Lower lobe of right lung (tissue), 2 donors: ENCODE measurements at regions not wholly inside any gene's neighbourhood (a gene's known extent, or its start where the extent isn't known, plus 50 kb on each side); places are given as distances from the start of the nearest gene placed in this dataset.

Experiments
- ATAC-seq, 2 donors: fragments of 200-7000 bp; cut with Tn5 transposase; one replicate each; pipeline ENCODE4 v1.9.1; 2020 to 2022; ENCODE audit warnings: mild to moderate bottlenecking in 2 of 2, moderate library complexity in 2 of 2
- DNase-seq: peaks from one replicate; pipeline ENCODE4 v3.0.0-alpha.2; 2020
- H3K27ac ChIP-seq: fragments of 200-600 bp; one replicate; pipeline ENCODE4 v1.8.0; 2022
- H3K27me3 ChIP-seq: fragments of 200-600 bp; one replicate; pipeline ENCODE4 v1.8.0; 2022; ENCODE audit warnings: low read depth
- H3K36me3 ChIP-seq: fragments of 200-600 bp; one replicate; pipeline ENCODE4 v1.8.0; 2022; ENCODE audit warnings: mild to moderate bottlenecking
- H3K4me1 ChIP-seq: fragments of 200-600 bp; one replicate; pipeline ENCODE4 v1.8.0; 2022
- H3K4me3 ChIP-seq: fragments of 200-600 bp; one replicate; pipeline ENCODE4 v1.8.0; 2022; ENCODE audit warnings: mild to moderate bottlenecking
- H3K9me3 ChIP-seq: fragments of 200-600 bp; one replicate; pipeline ENCODE4 v1.8.0; 2022
- CTCF ChIP-seq: fragments of 200-600 bp; IDR thresholded peaks from one replicate; pipeline ENCODE4 v1.8.0; 2022; ENCODE audit warnings: antibody characterized with exemption, mild to moderate bottlenecking
- intact Hi-C: fragments of 100-400 bp; cut with DNase I; formaldehyde crosslinking; loops from one replicate; pipeline ENCODE4 v1.11.0; 2022
- donor health status: DM: no; HTN: yes; CAD: no; lungs with severe emphysema.

- Histone ChIP-seq H3K27me3 (no peaks in the 10 kb centered on the region), H3K9me3 (no peaks in the 10 kb centered on the region), H3K36me3 (no peaks in the 10 kb centered on the region), H3K4me3 (no peak overlapping the region), H3K27ac (no peak overlapping the region), H3K4me1 (no peaks in the 10 kb centered on the region)
- DNase-seq (no peak), ATAC-seq (no peak)
- TF ChIP-seq CTCF, result no peak
- intact Hi-C loops, result no loop called here
Measured at GRCh38 chr21:27108701-27109100, 141.8 kb upstream of the ADAMTS5 start.

GRCh38 chr21:27108228-27108627 lies 141.3 kb upstream of the ADAMTS5 start:
- DNase-seq, result no peak
- no peaks in the 10 kb centered on the region for H3K27me3 ChIP-seq

GRCh38 chr21:27104846-27105431 lies 138.1 kb upstream of the ADAMTS5 start:
- no peaks in the 10 kb centered on the region for H3K27me3 ChIP-seq
- no peak overlapping the region for H3K27ac ChIP-seq
- ATAC-seq, result no peak
- H3K9me3 ChIP-seq, result no peaks in the 10 kb centered on the region
- no peak for DNase-seq
- intact Hi-C loops, result no loop called here
- H3K4me1 ChIP-seq, result no peaks in the 10 kb centered on the region
- H3K36me3 ChIP-seq, result no peaks in the 10 kb centered on the region
- no peak for TF ChIP-seq CTCF
- no peak overlapping the region for H3K4me3 ChIP-seq

More at GRCh38 chr21:27108228-27108627, 141.3 kb upstream of the ADAMTS5 start:
- no peak for TF ChIP-seq CTCF
- intact Hi-C loops, result no loop called here
- Histone ChIP-seq H3K4me3 (no peak overlapping the region), H3K4me1 (no peaks in the 10 kb centered on the region), H3K27ac (no peak overlapping the region), H3K36me3 (no peaks in the 10 kb centered on the region), H3K9me3 (no peaks in the 10 kb centered on the region)
- no peak for ATAC-seq

GRCh38 chr21:27103768-27104167 lies 136.9 kb upstream of the ADAMTS5 start:
- H3K27ac ChIP-seq, result no peak overlapping the region
- TF ChIP-seq CTCF, result no peak
- no peak for DNase-seq
- intact Hi-C loops, result no loop called here
- H3K36me3 ChIP-seq, result no peaks in the 10 kb centered on the region
- no peaks in the 10 kb centered on the region for H3K9me3 ChIP-seq
- ATAC-seq, result no peak
- H3K4me3 ChIP-seq, result no peak overlapping the region
- no peaks in the 10 kb centered on the region for H3K4me1 ChIP-seq
- no peaks in the 10 kb centered on the region for H3K27me3 ChIP-seq

DNA sequence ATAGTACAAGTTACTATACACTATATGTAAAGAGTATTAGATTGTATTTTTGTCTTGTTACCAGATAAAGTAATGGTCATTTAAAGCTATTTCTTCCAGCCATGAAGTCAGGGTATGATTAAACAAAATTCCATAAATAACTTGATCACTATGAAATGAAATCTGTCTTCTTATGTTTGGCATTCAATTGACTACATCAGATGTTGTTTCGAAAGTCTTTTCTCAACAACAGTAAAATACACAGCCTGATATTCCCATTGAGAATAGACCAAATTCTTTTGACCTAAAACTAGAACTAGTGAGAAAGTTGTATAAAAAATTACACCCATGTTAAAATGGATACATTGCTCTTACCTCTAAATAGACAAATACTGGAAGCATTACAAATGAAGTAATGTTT lies 134.6 kb upstream of the ADAMTS5 start:
- intact Hi-C loops, result no loop called here
- Histone ChIP-seq H3K4me1 (no peaks in the 10 kb centered on the region), H3K9me3 (no peaks in the 10 kb centered on the region), H3K27ac (no peak overlapping the region), H3K4me3 (no peak overlapping the region), H3K36me3 (no peaks in the 10 kb centered on the region), H3K27me3 (no peaks in the 10 kb centered on the region)
- ATAC-seq (no peak), DNase-seq (no peak)
- TF ChIP-seq CTCF, result no peak
